Smooth muscle cell (in vitro differentiated cells): ENCODE measurements at regions not wholly inside any gene's neighbourhood (a gene's known extent, or its start where the extent isn't known, plus 50 kb on each side); places are given as distances from the start of the nearest gene placed in this dataset.
A peak's percentile ranks its signal among the peaks of the same experiment; 100 is the strongest.

Experiments
- DNase-seq: peaks from one replicate; lab custom pipeline; 2025; ENCODE audit not compliant: unreplicated experiment; lab: John Stamatoyannopoulos, UW
- H2AFZ ChIP-seq: fragments of 200-600 bp; sonication (generic); 2 replicates; pipeline ENCODE4 v1.6.0; 2016; ENCODE audit warnings: antibody characterized with exemption, low read depth, mild to moderate bottlenecking
- H3F3A ChIP-seq: fragments of 200-600 bp; sonication (generic); 2 replicates; pipeline ENCODE4 v1.6.0; 2017; ENCODE audit warnings: antibody characterized with exemption, low read depth
- H3K27ac ChIP-seq: fragments of 200-600 bp; sonication (generic); 2 replicates; pipeline ENCODE4 v1.5.1; 2016; ENCODE audit warnings: low read depth, mild to moderate bottlenecking
- H3K27me3 ChIP-seq: fragments of 200-600 bp; sonication (generic); 2 replicates; pipeline ENCODE4 v1.6.1; 2016; ENCODE audit warnings: low read depth, mild to moderate bottlenecking
- H3K36me3 ChIP-seq: fragments of 200-600 bp; sonication (generic); 2 replicates; pipeline ENCODE4 v1.5.1; 2016; ENCODE audit warnings: low read depth
- H3K4me1 ChIP-seq: fragments of 200-600 bp; sonication (generic); 2 replicates; pipeline ENCODE4 v1.5.1; 2016; ENCODE audit warnings: low read depth
- H3K4me2 ChIP-seq: fragments of 200-600 bp; sonication (generic); 2 replicates; pipeline ENCODE4 v1.6.0; 2016; ENCODE audit warnings: mild to moderate bottlenecking
- H3K4me3 ChIP-seq: fragments of 200-600 bp; sonication (generic); 2 replicates; pipeline ENCODE4 v1.5.1; 2016; ENCODE audit warnings: mild to moderate bottlenecking
- H3K79me2 ChIP-seq: fragments of 200-600 bp; sonication (generic); 2 replicates; pipeline ENCODE4 v1.6.0; 2016; ENCODE audit warnings: low read depth, mild to moderate bottlenecking
- H3K9ac ChIP-seq: fragments of 200-600 bp; sonication (generic); 2 replicates; pipeline ENCODE4 v1.6.0; 2016; ENCODE audit warnings: low read depth
- H3K9me3 ChIP-seq: fragments of 200-600 bp; sonication (generic); replicated peaks from 2 replicates; pipeline ENCODE4 v1.5.1; 2016; ENCODE audit warnings: low read depth
- H4K20me1 ChIP-seq: fragments of 200-600 bp; sonication (generic); 2 replicates; pipeline ENCODE4 v1.6.0; 2016; ENCODE audit warnings: low read depth
- WGBS: methylation state at CpG from one replicate; pipeline ENCODE4 v1.1.7; 2016; ENCODE audit warnings: low lambda C conversion rate; 5-methylcytosine and 5-hydroxymethylcytosine counted together
- TF ChIP-seq, protein P1 (sequence below): fragments of 200-600 bp; sonication (generic); IDR thresholded peaks from 2 replicates; pipeline ENCODE4 v1.5.1; 2017; ENCODE audit warnings: borderline replicate concordance, mild to moderate bottlenecking, antibody characterized with exemption; ENCODE audit not compliant: insufficient read depth, poor library complexity, severe bottlenecking

DNA sequence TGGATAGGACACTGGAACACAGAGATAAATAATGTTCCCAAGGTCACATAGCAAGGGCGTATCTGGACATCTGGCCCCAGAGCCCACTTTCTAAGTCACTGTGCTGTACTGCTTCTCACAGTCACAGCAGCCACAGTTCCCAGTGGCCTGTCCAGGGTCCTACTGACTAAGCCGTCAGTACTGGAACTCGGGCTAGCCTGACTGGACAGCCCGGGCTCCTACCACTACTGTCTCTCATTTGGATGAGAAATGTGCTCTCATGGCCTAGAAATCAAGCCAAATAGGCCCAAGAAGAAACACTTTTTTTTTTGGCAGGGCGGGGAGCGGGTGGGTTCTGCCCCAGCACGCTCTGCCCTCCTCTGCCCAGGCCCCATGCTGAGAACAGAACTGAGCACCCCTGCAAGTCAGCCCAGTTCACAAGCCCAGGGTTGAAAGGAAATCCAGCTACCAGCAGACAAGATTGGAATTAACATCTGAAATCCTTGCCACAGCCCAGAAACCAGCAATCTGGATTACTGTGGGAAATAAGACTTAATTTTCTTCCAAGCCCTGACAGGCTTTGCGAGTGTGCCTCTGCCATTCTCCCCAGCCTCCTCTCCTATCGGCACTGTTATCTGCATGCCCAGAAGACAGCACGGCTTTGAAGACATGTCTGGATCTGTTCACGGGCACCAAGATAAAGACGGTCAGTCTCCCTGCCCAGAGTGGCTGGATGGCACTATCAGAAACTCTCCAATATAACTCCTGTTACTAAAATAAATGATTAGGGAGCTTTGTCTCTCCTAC lies 182.9 kb upstream of the NCAM1 start:
- Histone ChIP-seq H3K36me3 (no peaks in the 10 kb centered on the region), H3K27me3 (no peaks in the 10 kb centered on the region), H3K9ac (peak overlapping the region; percentile 67), H4K20me1 (no peaks in the 10 kb centered on the region), H2AFZ (peak overlapping the region; percentile 82), H3F3A (peaks cover 39% of the 10 kb centered on the region), H3K27ac (peak overlapping the region; percentile 90), H3K9me3 (no peaks in the 10 kb centered on the region), H3K4me1 (peaks cover 7% of the 10 kb centered on the region), H3K4me3 (no peak overlapping the region), H3K79me2 (no peaks in the 10 kb centered on the region), H3K4me2 (peak overlapping the region; percentile 54)
- TF ChIP-seq, protein P1, sequence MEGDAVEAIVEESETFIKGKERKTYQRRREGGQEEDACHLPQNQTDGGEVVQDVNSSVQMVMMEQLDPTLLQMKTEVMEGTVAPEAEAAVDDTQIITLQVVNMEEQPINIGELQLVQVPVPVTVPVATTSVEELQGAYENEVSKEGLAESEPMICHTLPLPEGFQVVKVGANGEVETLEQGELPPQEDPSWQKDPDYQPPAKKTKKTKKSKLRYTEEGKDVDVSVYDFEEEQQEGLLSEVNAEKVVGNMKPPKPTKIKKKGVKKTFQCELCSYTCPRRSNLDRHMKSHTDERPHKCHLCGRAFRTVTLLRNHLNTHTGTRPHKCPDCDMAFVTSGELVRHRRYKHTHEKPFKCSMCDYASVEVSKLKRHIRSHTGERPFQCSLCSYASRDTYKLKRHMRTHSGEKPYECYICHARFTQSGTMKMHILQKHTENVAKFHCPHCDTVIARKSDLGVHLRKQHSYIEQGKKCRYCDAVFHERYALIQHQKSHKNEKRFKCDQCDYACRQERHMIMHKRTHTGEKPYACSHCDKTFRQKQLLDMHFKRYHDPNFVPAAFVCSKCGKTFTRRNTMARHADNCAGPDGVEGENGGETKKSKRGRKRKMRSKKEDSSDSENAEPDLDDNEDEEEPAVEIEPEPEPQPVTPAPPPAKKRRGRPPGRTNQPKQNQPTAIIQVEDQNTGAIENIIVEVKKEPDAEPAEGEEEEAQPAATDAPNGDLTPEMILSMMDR, result no peak
- DNase-seq, result no peak
- WGBS, result 33% methylated on average over 12 of the region's 12 CpGs

DNA sequence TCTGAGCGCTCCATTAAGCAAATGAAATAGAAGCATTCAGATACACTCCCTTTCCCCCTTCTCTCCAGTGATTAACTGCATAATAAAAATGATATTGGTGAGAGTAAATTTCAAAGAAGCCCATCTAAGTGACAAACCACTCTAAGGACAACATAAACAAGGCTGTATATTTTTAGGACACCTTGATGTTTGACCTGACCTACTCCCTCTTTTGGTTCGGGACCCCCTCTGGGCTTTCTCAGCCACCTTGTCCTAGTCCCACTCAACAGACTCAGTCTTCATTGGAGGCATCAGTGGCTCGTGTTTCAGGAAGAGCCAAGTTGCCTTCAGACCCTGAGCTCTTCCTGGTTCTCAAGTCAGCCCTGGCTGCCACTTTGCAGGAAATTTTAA lies 182.3 kb upstream of the NCAM1 start:
- Histone ChIP-seq H3K4me2 (peak overlapping the region; percentile 54), H4K20me1 (no peaks in the 10 kb centered on the region), H3K9ac (no peak overlapping the region), H3K9me3 (no peaks in the 10 kb centered on the region), H3K36me3 (no peaks in the 10 kb centered on the region), H3K27ac (peak overlapping the region; percentile 90), H3K27me3 (no peaks in the 10 kb centered on the region), H3K4me1 (peaks cover 7% of the 10 kb centered on the region), H3K4me3 (no peak overlapping the region), H3F3A (peaks cover 41% of the 10 kb centered on the region), H2AFZ (peak overlapping the region; percentile 82), H3K79me2 (no peaks in the 10 kb centered on the region)
- no peak for DNase-seq
- TF ChIP-seq, protein P1, result no peak
- WGBS, result 51% methylated on average over 3 of the region's 3 CpGs

DNA sequence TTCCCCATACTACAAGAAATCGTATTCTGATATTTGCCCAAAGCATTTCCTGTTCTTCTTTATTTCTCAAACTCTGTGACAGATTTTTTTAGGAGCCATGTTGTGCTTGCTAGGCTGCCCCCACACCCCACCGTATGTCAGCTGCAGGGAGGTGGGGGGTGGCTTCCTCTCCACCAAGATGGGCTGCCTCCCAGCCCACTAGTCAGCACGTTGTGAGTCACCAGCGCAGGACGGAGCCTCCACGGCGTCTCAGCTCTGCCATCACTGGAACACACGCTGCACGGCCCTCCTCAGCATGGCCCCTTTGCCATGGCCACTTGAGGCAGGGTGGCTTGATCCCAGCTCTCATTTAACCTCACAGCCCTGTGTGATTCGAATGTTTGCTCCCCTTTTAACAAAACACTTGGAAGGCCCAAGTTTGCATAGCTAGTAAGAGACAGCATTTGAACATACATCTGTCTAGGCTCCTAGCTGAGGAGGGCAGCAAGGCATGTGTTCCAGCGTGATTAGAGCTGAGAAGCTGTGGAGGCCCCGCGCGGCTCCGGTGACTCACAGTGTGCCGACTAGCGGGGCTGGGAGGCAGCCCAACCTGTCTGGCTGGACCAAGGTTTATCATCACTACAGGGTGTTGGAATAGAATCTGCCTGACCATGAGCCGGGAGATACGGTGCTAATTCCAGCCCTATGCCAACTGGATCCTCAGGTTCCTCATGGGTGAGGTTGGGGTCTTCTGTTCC lies 180.7 kb upstream of the NCAM1 start:
- no peaks in the 10 kb centered on the region for H3K36me3 ChIP-seq
- no peak overlapping the region for H3K4me3 ChIP-seq
- H4K20me1 ChIP-seq, result no peaks in the 10 kb centered on the region
- H2AFZ ChIP-seq, result peak overlapping the region; percentile 30
- TF ChIP-seq, protein P1, result no peak
- peak overlapping the region; percentile 42 for H3K9ac ChIP-seq
- H3K4me1 ChIP-seq, result peaks cover 7% of the 10 kb centered on the region
- H3K27ac ChIP-seq, result peak overlapping the region; percentile 90
- H3K9me3 ChIP-seq, result no peaks in the 10 kb centered on the region
- H3K4me2 ChIP-seq, result peak overlapping the region; percentile 47
- no peaks in the 10 kb centered on the region for H3K27me3 ChIP-seq
- no peaks in the 10 kb centered on the region for H3K79me2 ChIP-seq
- no peak for DNase-seq
- H3F3A ChIP-seq, result peaks cover 45% of the 10 kb centered on the region
- WGBS, result 14% methylated on average over 19 of the region's 19 CpGs
